K562 (cell line): ENCODE measurements at regions not wholly inside any gene's neighbourhood (a gene's known extent, or its start where the extent isn't known, plus 50 kb on each side); places are given as distances from the start of the nearest gene placed in this dataset.

Source experiments
- ARID2 ChIP-seq: fragments of 450-650 bp; IDR thresholded peaks from 2 replicates; pipeline ENCODE4 v1.6.1; 2017; ENCODE audit warnings: antibody characterized with exemption, mild to moderate bottlenecking
- BDP1 ChIP-seq: IDR thresholded peaks from 3 replicates; pipeline ENCODE4 v1.6.1; 2011; ENCODE audit not compliant: insufficient read length, insufficient read depth
- CHCHD3 ChIP-seq: fragments of 250-450 bp; sonication (Bioruptor Pico); IDR thresholded peaks from 2 replicates; pipeline ENCODE4 v2.1.2; 2022; ENCODE audit warnings: mild to moderate bottlenecking
- COPS2 ChIP-seq: fragments of 450-650 bp; conservative IDR thresholded peaks from 2 replicates; pipeline ENCODE4 v1.6.1; 2016; ENCODE audit warnings: mild to moderate bottlenecking, moderate library complexity
- FUS ChIP-seq: fragments of 200-400 bp; formaldehyde crosslinking; optimal IDR thresholded peaks from 2 replicates; pipeline ENCODE3; 2017; ENCODE audit warnings: low read depth, low read length
- HDAC1 ChIP-seq, 2 experiments: fragments of 450-650 bp; IDR thresholded peaks; 2 replicates each; pipeline ENCODE4 v1.6.1; 2016 to 2017; ENCODE audit warnings: inconsistent platforms in 1 of 2, mild to moderate bottlenecking in 1 of 2, moderate library complexity in 1 of 2
- LARP7 ChIP-seq: fragments of 450-650 bp; IDR thresholded peaks from 2 replicates; pipeline ENCODE4 v1.6.1; 2016
- NEUROD1 ChIP-seq: fragments of 150-350 bp; IDR thresholded peaks from 2 replicates; pipeline ENCODE4 v1.6.1; 2014; ENCODE audit warnings: borderline replicate concordance, low read length, low read depth; ENCODE audit not compliant: partially characterized antibody
- PRPF4 ChIP-seq: fragments of 200-400 bp; formaldehyde crosslinking; IDR thresholded peaks from one replicate; pipeline ENCODE4 v1.6.1; 2017; ENCODE audit warnings: low read length, low read depth, mild to moderate bottlenecking; ENCODE audit not compliant: insufficient read depth, poor library complexity, severe bottlenecking
- RAD21 ChIP-seq, 2 experiments: fragments of 250-450 bp in 1 of 2; fragments of 450-650 bp in 1 of 2; sonication (Bioruptor Pico) in 1 of 2; formaldehyde crosslinking in 1 of 2; IDR thresholded peaks in 1 of 2; conservative IDR thresholded peaks in 1 of 2; 2 replicates each; pipeline versions ENCODE4 v1.4.0 to v1.8.0; 2020 to 2022; ENCODE audit warnings: mild to moderate bottlenecking in 2 of 2, moderate library complexity in 1 of 2
- SIRT6 ChIP-seq: IDR thresholded peaks from one replicate; pipeline ENCODE4 v1.6.1; 2012; ENCODE audit warnings: low read depth, mild to moderate bottlenecking, control low read depth, inconsistent platforms, low read length, moderate library complexity
- SMARCA4 ChIP-seq: fragments of 450-650 bp; IDR thresholded peaks from 2 replicates; pipeline ENCODE4 v1.6.1; 2016
- THRAP3 ChIP-seq: fragments of 450-650 bp; IDR thresholded peaks from 2 replicates; pipeline ENCODE4 v1.6.1; 2016; ENCODE audit warnings: mild to moderate bottlenecking, inconsistent platforms, borderline replicate concordance
- YBX1 ChIP-seq: fragments of 450-650 bp; IDR thresholded peaks from 2 replicates; pipeline ENCODE4 v1.7.1; 2016; ENCODE audit warnings: mild to moderate bottlenecking
- ZNF282 ChIP-seq: sonication (generic); formaldehyde crosslinking; IDR thresholded peaks from 2 replicates; pipeline ENCODE4 v1.8.1; 2023; ENCODE audit warnings: missing genetic modification reagents
- ZNF311 ChIP-seq: fragments of 250-450 bp; sonication (Bioruptor Pico); IDR thresholded peaks from 2 replicates; pipeline ENCODE4 v1.4.0; 2020; ENCODE audit warnings: mild to moderate bottlenecking, moderate library complexity
- ZNF324 ChIP-seq: fragments of 250-450 bp; sonication (Bioruptor Pico); IDR thresholded peaks from 2 replicates; pipeline ENCODE4 v1.4.0; 2020; ENCODE audit warnings: mild to moderate bottlenecking
- ZNF507 ChIP-seq: conservative IDR thresholded peaks from 2 replicates; pipeline ENCODE4 v1.6.1; 2017; ENCODE audit warnings: missing genetic modification characterization, missing compliant biosample characterization
- ZNF764 ChIP-seq: fragments of 250-450 bp; sonication (Bioruptor Pico); IDR thresholded peaks from 2 replicates; pipeline ENCODE4 v1.4.0; 2020; ENCODE audit warnings: low read depth, mild to moderate bottlenecking, moderate library complexity
- TF ChIP-seq, protein P1 (sequence below): sonication (generic); formaldehyde crosslinking; IDR thresholded peaks from 2 replicates; pipeline ENCODE4 v1.8.1; 2022; ENCODE audit warnings: missing genetic modification reagents

DNA sequence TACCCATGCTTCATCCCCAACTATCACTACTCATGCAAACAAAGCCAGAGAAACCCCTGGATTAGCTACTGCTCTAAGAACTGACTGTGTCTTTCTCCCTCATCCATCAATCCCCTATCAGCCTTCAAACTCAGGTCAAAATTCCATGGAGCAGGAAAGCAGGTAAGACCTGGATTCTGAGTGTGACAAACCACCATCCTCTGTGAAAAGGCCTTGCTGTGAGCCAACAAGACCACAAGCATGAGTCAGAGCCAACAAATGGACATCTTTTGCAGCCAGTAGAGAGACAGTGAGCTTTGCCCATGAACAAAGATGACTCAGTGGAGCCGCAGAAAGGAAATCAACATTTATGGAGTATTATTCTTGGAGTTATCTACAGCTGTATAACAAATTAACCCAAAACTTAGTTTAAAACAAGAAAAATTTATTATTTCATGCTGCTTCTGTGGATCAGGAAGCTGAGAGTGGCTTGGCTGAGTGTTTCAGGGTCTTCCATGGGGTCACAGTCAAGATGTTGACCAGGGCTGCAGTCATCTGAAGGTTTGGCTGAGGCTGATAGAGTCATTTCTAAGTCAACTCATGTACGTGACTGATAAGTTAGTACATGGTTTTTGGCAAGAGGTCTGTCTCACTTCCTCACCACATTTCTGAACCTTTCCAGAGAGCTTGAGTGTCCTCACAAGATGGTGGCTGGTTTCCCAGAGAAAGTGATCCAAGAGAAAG is 61.1 kb downstream of the PITPNM2 start (continued):
- TF ChIP-seq COPS2 (no peak), BDP1 (no peak), RAD21 (CRISPR knock-in tag; conservative IDR thresholded peaks at IDR 0.05 in 1 of 2, IDR thresholded peaks at IDR 0.05 in 1 of 2) (no peak), ZNF507 (no peak), ZNF311 (CRISPR knock-in tag) (peak; percentile 5; the same call in 1 of the 2 replicates), ZNF324 (no peak), ZNF764 (no peak), LARP7 (no peak), YBX1 (no peak), NEUROD1 (peak; percentile 12), PRPF4 (no peak), SIRT6 (no peak), CHCHD3 (CRISPR knock-in tag) (no peak), ZNF282 (no peak), THRAP3 (no peak), HDAC1 (IDR thresholded peaks at IDR 0.05) (0 out of 4 replicates have a peak, but pooled peaks of 1 of the 2 experiments have one; percentile 24), FUS (no peak), ARID2 (no peak), SMARCA4 (peak; percentile 88)
- TF ChIP-seq, protein P1, sequence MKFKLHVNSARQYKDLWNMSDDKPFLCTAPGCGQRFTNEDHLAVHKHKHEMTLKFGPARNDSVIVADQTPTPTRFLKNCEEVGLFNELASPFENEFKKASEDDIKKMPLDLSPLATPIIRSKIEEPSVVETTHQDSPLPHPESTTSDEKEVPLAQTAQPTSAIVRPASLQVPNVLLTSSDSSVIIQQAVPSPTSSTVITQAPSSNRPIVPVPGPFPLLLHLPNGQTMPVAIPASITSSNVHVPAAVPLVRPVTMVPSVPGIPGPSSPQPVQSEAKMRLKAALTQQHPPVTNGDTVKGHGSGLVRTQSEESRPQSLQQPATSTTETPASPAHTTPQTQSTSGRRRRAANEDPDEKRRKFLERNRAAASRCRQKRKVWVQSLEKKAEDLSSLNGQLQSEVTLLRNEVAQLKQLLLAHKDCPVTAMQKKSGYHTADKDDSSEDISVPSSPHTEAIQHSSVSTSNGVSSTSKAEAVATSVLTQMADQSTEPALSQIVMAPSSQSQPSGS (CRISPR knock-in tag), result no peak
